GM21825 (cell line): ENCODE measurements at regions not wholly inside any gene's neighbourhood (a gene's known extent, or its start where the extent isn't known, plus 50 kb on each side); places are given as distances from the start of the nearest gene placed in this dataset.
"Not testable (repeated sequence)": the region's sequence is repeated elsewhere in the genome, so short reads cannot be mapped to it uniquely, and the experiment has no call there.

ENCODE experiments used
- ATAC-seq: cut with Tn5 transposase; IDR thresholded peaks from one replicate; pipeline ENCODE4 v1.9.1; 2021; ENCODE audit warnings: mild to moderate bottlenecking, moderate library complexity; ENCODE audit not compliant: unreplicated experiment

- ATAC-seq, result no peak
Observed at GRCh38 chr5:52597625-52598024, 190.1 kb upstream of the ITGA1 start.

- no peak for ATAC-seq
Observed at GRCh38 chr5:52598968-52599367, 188.7 kb upstream of the ITGA1 start.

DNA sequence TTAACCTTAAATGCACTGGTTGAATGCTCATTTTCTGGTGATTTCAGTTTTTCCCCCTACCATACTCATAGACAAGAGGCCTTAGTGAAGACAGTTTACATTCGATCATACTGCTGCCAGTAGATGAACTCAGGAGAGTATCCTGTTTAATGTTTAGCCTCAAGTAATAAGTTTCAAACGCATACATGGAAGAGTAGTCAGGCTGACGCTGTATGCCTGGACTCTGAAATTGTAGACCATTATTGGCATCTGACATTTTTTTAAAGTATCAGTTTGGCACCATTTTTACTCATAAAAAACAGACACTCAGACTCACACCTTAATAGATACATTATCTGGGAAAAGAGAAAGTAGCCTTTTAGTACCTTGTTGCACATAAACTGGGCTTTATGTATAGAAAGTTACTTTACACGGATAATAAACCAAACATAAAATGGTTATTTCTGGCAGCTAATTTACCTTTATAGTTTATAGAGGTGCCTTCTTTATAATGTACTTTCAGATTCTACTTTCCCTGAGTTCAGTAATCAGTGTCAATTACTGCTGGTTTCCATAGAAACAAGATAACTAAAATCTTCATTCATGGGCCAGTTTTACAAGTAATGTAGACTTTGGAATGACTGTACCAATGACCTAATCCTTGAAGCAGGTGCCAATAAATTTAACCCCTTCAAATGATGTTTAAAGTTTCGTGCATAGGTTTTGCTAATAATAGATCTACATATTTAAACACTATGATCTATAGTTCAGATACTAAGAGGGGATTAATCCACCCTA, 183.8 kb upstream of the ITGA1 start:
- no peak for ATAC-seq

GRCh38 chr5:52605317-52606313, 182.1 kb upstream of the ITGA1 start:
- no peak for ATAC-seq

DNA sequence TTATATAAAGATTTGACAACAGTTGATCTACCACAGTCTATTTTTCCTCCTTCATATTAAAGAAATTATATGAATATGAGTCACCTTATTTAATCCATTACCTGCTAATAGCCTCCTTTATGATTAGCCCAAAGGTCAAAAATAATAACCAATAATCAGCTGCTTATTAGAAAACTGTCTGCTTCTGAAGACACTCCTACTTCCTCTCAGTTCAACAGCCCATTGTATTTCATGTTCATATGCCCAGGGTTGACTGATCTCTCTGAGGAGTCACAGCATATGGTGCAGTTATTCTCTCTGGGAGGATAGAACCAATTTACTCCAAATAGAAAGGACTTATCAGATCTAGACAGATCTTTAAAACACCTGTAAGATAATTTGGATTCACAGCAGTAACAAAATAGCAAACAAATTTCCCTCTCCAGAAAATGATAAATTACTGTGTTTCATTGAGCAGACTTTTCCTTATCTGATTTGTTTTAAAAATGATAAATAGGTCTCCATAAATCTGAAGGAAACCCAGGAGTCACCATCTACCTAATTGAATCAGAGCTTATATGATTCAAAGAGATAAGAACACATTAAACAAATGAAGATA, 180.4 kb upstream of the ITGA1 start:
- ATAC-seq, result no peak

- ATAC-seq, result no peak
Observed at GRCh38 chr5:52620315-52620714, 167.4 kb upstream of the ITGA1 start.

- no peak for ATAC-seq
Observed at GRCh38 chr5:52623291-52623690, 164.4 kb upstream of the ITGA1 start.

- no peak for ATAC-seq
Observed at GRCh38 chr5:52624291-52624690, 163.4 kb upstream of the ITGA1 start.

DNA sequence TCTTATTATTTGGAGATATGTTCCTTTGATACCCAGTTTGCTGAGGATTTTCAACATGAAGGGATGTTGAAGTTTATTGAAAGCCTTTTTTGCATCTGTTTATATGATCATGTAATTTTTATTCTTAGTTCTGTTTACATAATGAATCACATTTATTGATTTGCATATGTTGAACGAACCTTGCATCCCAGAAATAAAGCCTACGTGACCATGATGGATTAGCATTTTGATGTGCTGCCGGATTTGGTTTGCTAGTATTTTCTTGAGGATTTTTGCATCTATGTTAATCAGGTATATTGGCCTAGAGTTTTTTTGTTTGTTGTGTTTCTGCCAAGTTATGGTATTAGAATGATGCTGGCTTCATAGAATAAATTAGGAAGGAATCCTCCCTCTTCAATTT, 161.4 kb upstream of the ITGA1 start:
- ATAC-seq, result no peak

DNA sequence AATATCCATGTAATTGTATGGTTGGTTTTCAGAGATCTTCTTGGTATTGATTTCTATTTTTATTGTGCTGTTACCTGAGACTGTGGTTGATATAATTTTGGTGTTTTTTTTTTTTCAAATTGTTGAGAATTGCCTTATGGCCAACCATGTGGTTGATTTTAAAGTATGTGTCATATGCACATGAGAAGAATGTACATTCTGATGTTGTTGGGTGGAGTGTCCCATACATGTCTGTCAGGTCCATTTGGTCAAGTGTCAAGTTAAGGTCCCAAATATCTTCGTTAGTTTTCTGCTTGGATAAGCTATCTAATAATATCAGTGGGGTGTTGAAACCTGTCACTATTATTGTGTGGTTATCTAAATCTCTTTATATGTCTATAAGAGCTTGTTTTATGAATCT, 160.0 kb upstream of the ITGA1 start:
- no peak for ATAC-seq

- ATAC-seq, result no peak
Observed at GRCh38 chr5:52632281-52632680, 155.4 kb upstream of the ITGA1 start.

GRCh38 chr5:52634171-52634570, 153.5 kb upstream of the ITGA1 start:
- not testable (repeated sequence) for ATAC-seq

DNA sequence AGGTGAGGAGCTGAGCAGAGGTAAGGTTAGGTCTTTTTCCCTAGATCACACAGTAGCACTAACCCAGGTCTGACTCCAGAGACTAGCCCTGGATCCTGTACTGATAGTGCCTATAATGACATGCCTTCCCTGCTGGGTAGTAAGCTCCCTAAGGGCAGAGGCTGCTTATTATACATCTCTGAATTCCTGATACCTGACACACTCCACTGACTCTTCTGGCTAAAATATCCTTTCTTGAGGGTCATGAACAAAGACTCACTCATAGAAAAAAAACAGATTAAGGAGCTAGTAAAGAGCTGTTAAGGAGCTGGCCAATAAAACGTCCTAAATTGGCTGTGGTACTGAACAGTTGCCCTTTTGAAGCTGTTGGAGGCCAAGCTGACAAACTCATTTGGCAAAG, 149.0 kb upstream of the ITGA1 start:
- no peak for ATAC-seq

DNA sequence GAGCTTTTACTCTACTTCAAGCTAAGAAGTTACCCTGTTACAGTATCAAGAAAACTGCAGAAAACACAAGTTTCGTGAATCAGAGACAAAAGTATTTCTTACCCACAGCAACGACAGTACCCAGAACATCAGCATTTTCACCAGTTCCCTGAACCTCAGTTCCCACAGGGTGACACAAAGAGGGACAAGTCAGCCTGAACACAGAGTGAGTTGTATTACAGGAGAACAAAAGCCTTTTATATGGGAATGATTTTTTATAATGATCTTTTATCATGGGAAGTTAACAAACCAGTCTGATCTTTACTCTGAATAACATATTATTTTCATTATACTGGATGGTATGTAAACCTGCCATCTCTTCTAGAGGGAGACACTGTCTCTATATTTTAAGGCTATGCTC, 139.0 kb upstream of the ITGA1 start:
- ATAC-seq, result no peak

GRCh38 chr5:52655163-52655562, 132.6 kb upstream of the ITGA1 start:
- ATAC-seq, result no peak

GRCh38 chr5:52656569-52657246, 131.0 kb upstream of the ITGA1 start:
- no peak for ATAC-seq

DNA sequence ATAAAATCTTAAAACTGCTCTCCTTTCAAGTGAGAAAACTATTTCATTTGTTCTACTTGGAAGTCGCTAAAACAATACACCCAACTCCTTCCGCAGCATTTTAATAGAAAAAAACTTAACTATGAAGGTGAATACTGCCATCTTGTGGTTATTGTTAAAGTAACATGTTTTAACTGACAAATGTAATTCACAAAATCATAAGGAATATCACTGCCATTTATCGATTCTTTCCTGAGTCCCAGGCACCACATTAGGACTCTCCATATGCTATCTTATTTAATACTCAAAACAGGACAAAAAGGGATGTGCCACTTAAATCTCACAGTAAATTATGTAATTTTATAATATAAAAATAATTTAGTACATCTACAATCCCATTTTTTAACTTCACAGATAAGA, 130.5 kb upstream of the ITGA1 start:
- no peak for ATAC-seq

GRCh38 chr5:52658246-52658645, 129.5 kb upstream of the ITGA1 start:
- no peak for ATAC-seq

DNA sequence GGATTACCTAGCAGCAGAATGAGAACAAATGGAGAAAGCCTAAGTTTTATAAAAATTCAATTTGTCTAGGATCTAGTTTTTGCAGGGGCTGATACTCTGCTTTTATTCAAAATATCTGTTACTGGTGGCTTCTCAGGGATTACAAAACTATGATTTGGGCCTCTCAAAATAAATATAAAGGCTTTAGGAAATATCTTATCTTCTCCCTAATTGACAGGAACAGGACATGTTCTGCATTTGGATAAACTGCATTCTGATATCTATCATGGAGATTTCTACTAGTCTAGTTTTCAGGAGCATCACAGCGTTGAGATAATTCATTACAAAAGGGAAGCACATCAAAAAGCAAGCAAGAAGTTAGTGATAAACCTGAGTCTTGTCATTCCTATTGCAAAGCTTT, 127.1 kb upstream of the ITGA1 start:
- no peak for ATAC-seq

GRCh38 chr5:52661903-52662595, 125.7 kb upstream of the ITGA1 start:
- ATAC-seq, result no peak
